Upper lobe of left lung (tissue), 6 donors: ENCODE measurements at regions not wholly inside any gene's neighbourhood (a gene's known extent, or its start where the extent isn't known, plus 50 kb on each side); places are given as distances from the start of the nearest gene placed in this dataset.

Experiments
- ATAC-seq, 2 donors: fragments of 200-7000 bp; cut with Tn5 transposase; one replicate each; pipeline ENCODE4 v1.9.1; 2022; ENCODE audit warnings: mild to moderate bottlenecking in 2 of 2, moderate library complexity in 2 of 2; ENCODE audit not compliant: low FRiP score in 2 of 2
- DNase-seq, 2 donors: peaks; one replicate each; pipeline ENCODE4 v3.0.0-alpha.2; 2019 to 2020
- H3K27ac ChIP-seq, 4 donors: fragments of 200-600 bp; sonication (generic); one replicate each; pipeline ENCODE4 v1.5.1; 2016 to 2019
- H3K27me3 ChIP-seq, 4 donors: fragments of 200-600 bp; sonication (generic); one replicate each; pipeline ENCODE4 v1.5.1; 2017 to 2019
- H3K36me3 ChIP-seq, 4 donors: fragments of 200-600 bp; sonication (generic); one replicate each; pipeline ENCODE4 v1.5.1; 2016 to 2019
- H3K4me1 ChIP-seq, 4 donors: fragments of 200-600 bp; sonication (generic); one replicate each; pipeline ENCODE4 v1.5.1; 2018 to 2019
- H3K4me3 ChIP-seq, 4 donors: fragments of 200-600 bp; sonication (generic); one replicate each; pipeline ENCODE4 v1.5.1; 2017 to 2019; ENCODE audit warnings: mild to moderate bottlenecking in 2 of 4, moderate library complexity in 1 of 4
- H3K9me3 ChIP-seq, 4 donors: fragments of 200-600 bp; sonication (generic); one replicate each; pipeline ENCODE4 v1.5.1; 2018 to 2019
- CTCF ChIP-seq, 6 experiments: fragments of 450-650 bp in 4 of 6; fragments of 200-600 bp in 2 of 6; sonication (generic) in 2 of 6; IDR thresholded peaks; one replicate each; pipeline ENCODE4 v1.5.1; 2016 to 2019; ENCODE audit warnings: antibody characterized with exemption in 6 of 6
- EP300 ChIP-seq, 4 donors: sonication (generic); formaldehyde crosslinking; IDR thresholded peaks; one replicate each; pipeline ENCODE4 v1.5.1; 2017; ENCODE audit warnings: antibody characterized with exemption in 4 of 4, control low read depth in 2 of 4
- POLR2A ChIP-seq, 4 donors: fragments of 450-650 bp; IDR thresholded peaks; one replicate each; pipeline ENCODE4 v1.5.1; 2016 to 2017; ENCODE audit warnings: antibody characterized with exemption in 4 of 4, mild to moderate bottlenecking in 2 of 4
- POLR2AphosphoS5 ChIP-seq, 2 donors: sonication (generic); formaldehyde crosslinking; IDR thresholded peaks; one replicate each; pipeline ENCODE4 v1.5.1; 2017; ENCODE audit warnings: antibody characterized with exemption in 2 of 2
- WGBS, 2 donors: methylation state at CpG; one replicate each; pipeline ENCODE4 v1.1.5; 2017 to 2018; 5-methylcytosine and 5-hydroxymethylcytosine counted together
- donor health status: DM: no; HTN: no; CAD: no; lungs with moderate emphysema.
- donor health status: DM: no; HTN: yes; CAD: no; lungs with severe emphysema.

- TF ChIP-seq EP300 (IDR thresholded peaks at IDR 0.05) (no peak), POLR2A (IDR thresholded peaks at IDR 0.05) (no peak), POLR2AphosphoS5 (IDR thresholded peaks at IDR 0.05) (no peak), CTCF (IDR thresholded peaks at IDR 0.05) (no peak)
- Histone ChIP-seq H3K9me3 (no peaks in the 10 kb centered on the region), H3K4me1 (no peaks in the 10 kb centered on the region), H3K27ac (no peak overlapping the region), H3K27me3 (no peaks in the 10 kb centered on the region), H3K36me3 (no peaks in the 10 kb centered on the region), H3K4me3 (no peak overlapping the region)
- 73 to 74% methylated on average over 5 of the region's 5 CpGs for WGBS, 2 donors
- no peak for DNase-seq
- no peak for ATAC-seq
These were observed 521.0 kb upstream of the WWC1 start for GRCh38 chr5:167770461-167770860.

GRCh38 chr5:167771571-167771970 lies 519.9 kb upstream of the WWC1 start:
- ATAC-seq (no peak), DNase-seq (no peak)
- H3K4me1 ChIP-seq: no peaks in the 10 kb centered on the region
- H3K9me3 ChIP-seq: no peaks in the 10 kb centered on the region
- H3K36me3 ChIP-seq: no peaks in the 10 kb centered on the region
- no peak overlapping the region for H3K27ac ChIP-seq
- no peaks in the 10 kb centered on the region for H3K27me3 ChIP-seq
- WGBS, 2 donors: 91 to 94% methylated on average over 6 of the region's 6 CpGs
- TF ChIP-seq POLR2A (IDR thresholded peaks at IDR 0.05): no peak
- TF ChIP-seq POLR2AphosphoS5 (IDR thresholded peaks at IDR 0.05): no peak
- no peak for TF ChIP-seq EP300 (IDR thresholded peaks at IDR 0.05)
- no peak for TF ChIP-seq CTCF (IDR thresholded peaks at IDR 0.05)
- H3K4me3 ChIP-seq: no peak overlapping the region

GRCh38 chr5:167773668-167774301 lies 517.7 kb upstream of the WWC1 start:
- H3K36me3 ChIP-seq: no peaks in the 10 kb centered on the region
- TF ChIP-seq POLR2A (IDR thresholded peaks at IDR 0.05): no peak
- TF ChIP-seq CTCF (IDR thresholded peaks at IDR 0.05): no peak
- TF ChIP-seq POLR2AphosphoS5 (IDR thresholded peaks at IDR 0.05): no peak
- TF ChIP-seq EP300 (IDR thresholded peaks at IDR 0.05): no peak
- ATAC-seq (no peak), DNase-seq (no peak)
- WGBS, 2 donors: 90 to 93% methylated on average over 5 of the region's 5 CpGs
- no peaks in the 10 kb centered on the region for H3K4me1 ChIP-seq
- H3K9me3 ChIP-seq: no peaks in the 10 kb centered on the region
- no peak overlapping the region for H3K4me3 ChIP-seq
- no peaks in the 10 kb centered on the region for H3K27me3 ChIP-seq
- H3K27ac ChIP-seq: no peak overlapping the region

DNA sequence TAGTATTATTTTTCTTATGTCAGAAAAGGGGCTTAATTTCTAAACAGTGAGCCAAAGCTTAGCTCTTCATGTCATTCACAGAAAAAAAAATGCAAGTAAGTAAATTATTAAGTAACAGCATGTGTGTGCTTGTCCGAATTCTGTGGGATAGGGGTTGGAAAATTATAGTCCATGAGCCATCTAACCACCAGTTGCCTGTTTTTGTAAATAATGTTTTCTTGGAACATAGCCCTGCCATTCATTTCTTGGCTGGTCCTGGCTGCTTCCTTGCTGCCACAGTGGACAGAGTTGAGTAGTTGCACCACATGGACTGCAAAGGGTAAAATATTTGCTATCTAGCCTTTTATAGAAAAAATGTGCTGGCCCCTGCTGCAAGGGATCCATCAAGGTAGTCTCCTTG lies 513.7 kb upstream of the WWC1 start:
- no peak for TF ChIP-seq EP300 (IDR thresholded peaks at IDR 0.05)
- no peak for TF ChIP-seq POLR2A (IDR thresholded peaks at IDR 0.05)
- no peak for TF ChIP-seq POLR2AphosphoS5 (IDR thresholded peaks at IDR 0.05)
- TF ChIP-seq CTCF (IDR thresholded peaks at IDR 0.05): no peak

DNA sequence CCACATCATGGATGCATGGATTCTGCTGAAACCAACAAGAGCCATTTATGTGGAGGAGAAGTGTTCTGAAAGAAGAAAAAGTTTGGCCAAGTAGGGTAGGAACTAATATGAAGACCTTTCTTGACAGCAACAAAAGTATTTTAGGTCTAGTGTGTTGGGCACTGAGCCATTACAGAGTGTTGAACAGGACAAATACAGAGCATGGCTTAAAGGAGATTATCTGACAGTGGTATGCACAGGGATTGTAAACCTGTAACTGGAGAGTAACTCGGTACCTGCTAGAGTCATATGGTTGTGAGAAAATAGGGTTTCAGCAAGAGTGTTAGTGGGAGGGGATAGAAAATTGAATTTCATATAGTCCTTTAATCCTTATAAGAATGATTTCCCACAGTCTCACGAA lies 513.2 kb upstream of the WWC1 start:
- WGBS, 2 donors: 63 to 68% methylated on average over 2 of the region's 2 CpGs
- no peak for TF ChIP-seq CTCF (IDR thresholded peaks at IDR 0.05)
- TF ChIP-seq EP300 (IDR thresholded peaks at IDR 0.05): no peak
- no peak for TF ChIP-seq POLR2A (IDR thresholded peaks at IDR 0.05)
- TF ChIP-seq POLR2AphosphoS5 (IDR thresholded peaks at IDR 0.05): no peak
- Histone ChIP-seq H3K27ac (no peak overlapping the region), H3K9me3 (no peaks in the 10 kb centered on the region), H3K4me1 (no peaks in the 10 kb centered on the region), H3K36me3 (no peaks in the 10 kb centered on the region), H3K4me3 (no peak overlapping the region), H3K27me3 (no peaks in the 10 kb centered on the region)
- ATAC-seq (no peak), DNase-seq (no peak)

More for the DNA sequence above, 513.7 kb upstream of the WWC1 start:
- no peak overlapping the region for H3K4me3 ChIP-seq
- ATAC-seq: no peak
- no peak overlapping the region for H3K27ac ChIP-seq
- DNase-seq: no peak
- H3K9me3 ChIP-seq: no peaks in the 10 kb centered on the region
- WGBS, 2 donors: 60 to 65% methylated on average over 1 of the region's 1 CpG
- no peaks in the 10 kb centered on the region for H3K27me3 ChIP-seq
- H3K4me1 ChIP-seq: no peaks in the 10 kb centered on the region
- no peaks in the 10 kb centered on the region for H3K36me3 ChIP-seq
